ENCODE measurements at regions not wholly inside any gene's neighbourhood (a gene's known extent, or its start where the extent isn't known, plus 50 kb on each side); places are given as distances from the start of the nearest gene placed in this dataset.

- TF ChIP-seq CTCF (IDR thresholded peaks at IDR 0.05; ENCODE audit: low read depth, low read length) = no peak
- TF ChIP-seq EZH2phosphoT487 (IDR thresholded peaks at IDR 0.05; ENCODE audit: low read depth) = no peak
Measured at GRCh38 chr9:32300373-32300772, 84.1 kb upstream of the ACO1 start.
